ENCODE measurements at regions not wholly inside any gene's neighbourhood (a gene's known extent, or its start where the extent isn't known, plus 50 kb on each side); places are given as distances from the start of the nearest gene placed in this dataset.
"Not testable (repeated sequence)": the region's sequence is repeated elsewhere in the genome, so short reads cannot be mapped to it uniquely, and the experiment has no call there.

GRCh38 chr3:73863546-73864079, 238.9 kb upstream of the PDZRN3 start:
- DNase-seq, result no peak

- no peak for DNase-seq
These were observed 231.1 kb upstream of the PDZRN3 start for GRCh38 chr3:73855813-73856212.

GRCh38 chr3:73848173-73848906, 223.6 kb upstream of the PDZRN3 start:
- DNase-seq, result no peak

GRCh38 chr3:73846951-73847350, 222.2 kb upstream of the PDZRN3 start:
- DNase-seq, result no peak

- DNase-seq, result no peak
These were observed 214.3 kb upstream of the PDZRN3 start for GRCh38 chr3:73839032-73839431.

GRCh38 chr3:73835945-73836344, 211.2 kb upstream of the PDZRN3 start:
- no peak for DNase-seq

GRCh38 chr3:73832426-73832825, 207.7 kb upstream of the PDZRN3 start:
- DNase-seq, result no peak

GRCh38 chr3:73828348-73828747, 203.6 kb upstream of the PDZRN3 start:
- no peak for DNase-seq

- DNase-seq, result no peak
These were observed 203.0 kb upstream of the PDZRN3 start for GRCh38 chr3:73827725-73828211.

GRCh38 chr3:73827204-73827603, 202.5 kb upstream of the PDZRN3 start:
- no peak for DNase-seq

- DNase-seq, result not testable (repeated sequence)
These were observed 196.2 kb upstream of the PDZRN3 start for GRCh38 chr3:73820896-73821295.

GRCh38 chr3:73820431-73820830, 195.7 kb upstream of the PDZRN3 start:
- no peak for DNase-seq

- no peak for DNase-seq
These were observed 191.2 kb upstream of the PDZRN3 start for GRCh38 chr3:73815966-73816365.

GRCh38 chr3:73813692-73814292, 189.1 kb upstream of the PDZRN3 start:
- DNase-seq, result no peak

GRCh38 chr3:73813291-73813690, 188.6 kb upstream of the PDZRN3 start:
- DNase-seq, result no peak

- DNase-seq, result no peak
These were observed 187.3 kb upstream of the PDZRN3 start for GRCh38 chr3:73812054-73812453.

GRCh38 chr3:73808862-73809509, 184.2 kb upstream of the PDZRN3 start:
- no peak for DNase-seq

GRCh38 chr3:73805435-73805834, 180.7 kb upstream of the PDZRN3 start:
- DNase-seq, result peak in 1 of 14 donors; percentile 5

GRCh38 chr3:73804204-73804603, 179.5 kb upstream of the PDZRN3 start:
- DNase-seq, result no peak

- DNase-seq, result no peak
These were observed 176.7 kb upstream of the PDZRN3 start for GRCh38 chr3:73801444-73801843.

GRCh38 chr3:73797311-73797710, 172.6 kb upstream of the PDZRN3 start:
- DNase-seq, result no peak

GRCh38 chr3:73796382-73796781, 171.6 kb upstream of the PDZRN3 start:
- DNase-seq, result no peak

GRCh38 chr3:73791356-73791755, 166.6 kb upstream of the PDZRN3 start:
- DNase-seq, result no peak

Data from C1 segment of cervical spinal cord (tissue), 14 donors.